B cell (primary cell): ENCODE measurements at regions not wholly inside any gene's neighbourhood (a gene's known extent, or its start where the extent isn't known, plus 50 kb on each side); places are given as distances from the start of the nearest gene placed in this dataset.
"Not testable (repeated sequence)": the region's sequence is repeated elsewhere in the genome, so short reads cannot be mapped to it uniquely, and the experiment has no call there.

Experiments used
- EZH2 ChIP-seq: IDR thresholded peaks from 2 replicates; pipeline ENCODE4 v1.6.1; 2012; ENCODE audit warnings: borderline replicate concordance, low read depth, mild to moderate bottlenecking, moderate library complexity, low read length; ENCODE audit not compliant: insufficient read depth, poor library complexity, severe bottlenecking
- TF ChIP-seq, protein P1 (sequence below): fragments of 200-600 bp; IDR thresholded peaks from one replicate; pipeline ENCODE4 v1.8.0; 2022; ENCODE audit warnings: antibody characterized with exemption, mild to moderate bottlenecking

DNA sequence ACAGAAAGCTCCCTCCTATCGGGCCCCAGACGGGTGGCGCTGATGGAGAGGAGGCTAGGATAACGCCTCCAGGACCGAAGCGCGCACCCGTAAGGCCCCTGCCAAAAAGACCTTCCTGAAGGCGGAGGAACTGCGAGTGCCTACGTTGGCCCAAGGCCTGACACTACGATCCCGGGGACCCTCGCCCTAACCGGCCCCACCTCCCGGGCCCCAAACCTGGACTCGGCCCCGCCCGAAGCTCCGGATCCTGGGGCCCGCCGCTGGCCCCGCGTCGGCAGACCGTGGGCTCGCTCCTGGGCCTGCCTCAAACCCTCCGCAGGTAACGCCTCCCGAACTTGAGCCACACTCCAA is 53.6 kb upstream of the ROPN1B start:
- not testable (repeated sequence) for TF ChIP-seq EZH2
- TF ChIP-seq, protein P1, sequence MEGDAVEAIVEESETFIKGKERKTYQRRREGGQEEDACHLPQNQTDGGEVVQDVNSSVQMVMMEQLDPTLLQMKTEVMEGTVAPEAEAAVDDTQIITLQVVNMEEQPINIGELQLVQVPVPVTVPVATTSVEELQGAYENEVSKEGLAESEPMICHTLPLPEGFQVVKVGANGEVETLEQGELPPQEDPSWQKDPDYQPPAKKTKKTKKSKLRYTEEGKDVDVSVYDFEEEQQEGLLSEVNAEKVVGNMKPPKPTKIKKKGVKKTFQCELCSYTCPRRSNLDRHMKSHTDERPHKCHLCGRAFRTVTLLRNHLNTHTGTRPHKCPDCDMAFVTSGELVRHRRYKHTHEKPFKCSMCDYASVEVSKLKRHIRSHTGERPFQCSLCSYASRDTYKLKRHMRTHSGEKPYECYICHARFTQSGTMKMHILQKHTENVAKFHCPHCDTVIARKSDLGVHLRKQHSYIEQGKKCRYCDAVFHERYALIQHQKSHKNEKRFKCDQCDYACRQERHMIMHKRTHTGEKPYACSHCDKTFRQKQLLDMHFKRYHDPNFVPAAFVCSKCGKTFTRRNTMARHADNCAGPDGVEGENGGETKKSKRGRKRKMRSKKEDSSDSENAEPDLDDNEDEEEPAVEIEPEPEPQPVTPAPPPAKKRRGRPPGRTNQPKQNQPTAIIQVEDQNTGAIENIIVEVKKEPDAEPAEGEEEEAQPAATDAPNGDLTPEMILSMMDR = not testable (repeated sequence)
